ENCODE measurements at regions not wholly inside any gene's neighbourhood (a gene's known extent, or its start where the extent isn't known, plus 50 kb on each side); places are given as distances from the start of the nearest gene placed in this dataset.

GRCh38 chr10:30233186-30233959 lies 115.7 kb downstream of the MTPAP start (continued):
- TF ChIP-seq SNAI2 (CRISPR knock-in tag; IDR thresholded peaks at IDR 0.05) = no peak
- TF ChIP-seq, protein P1, sequence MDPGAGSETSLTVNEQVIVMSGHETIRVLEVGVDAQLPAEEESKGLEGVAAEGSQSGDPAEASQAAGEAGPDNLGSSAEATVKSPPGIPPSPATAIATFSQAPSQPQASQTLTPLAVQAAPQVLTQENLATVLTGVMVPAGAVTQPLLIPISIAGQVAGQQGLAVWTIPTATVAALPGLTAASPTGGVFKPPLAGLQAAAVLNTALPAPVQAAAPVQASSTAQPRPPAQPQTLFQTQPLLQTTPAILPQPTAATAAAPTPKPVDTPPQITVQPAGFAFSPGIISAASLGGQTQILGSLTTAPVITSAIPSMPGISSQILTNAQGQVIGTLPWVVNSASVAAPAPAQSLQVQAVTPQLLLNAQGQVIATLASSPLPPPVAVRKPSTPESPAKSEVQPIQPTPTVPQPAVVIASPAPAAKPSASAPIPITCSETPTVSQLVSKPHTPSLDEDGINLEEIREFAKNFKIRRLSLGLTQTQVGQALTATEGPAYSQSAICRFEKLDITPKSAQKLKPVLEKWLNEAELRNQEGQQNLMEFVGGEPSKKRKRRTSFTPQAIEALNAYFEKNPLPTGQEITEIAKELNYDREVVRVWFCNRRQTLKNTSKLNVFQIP (CRISPR knock-in tag; IDR thresholded peaks at IDR 0.05; ENCODE audit: borderline replicate concordance, low read depth) = no peak
- no peak for TF ChIP-seq ZC3H10 (CRISPR knock-in tag; IDR thresholded peaks at IDR 0.05)
- TF ChIP-seq BACH2 (CRISPR knock-in tag; IDR thresholded peaks at IDR 0.05; ENCODE audit: borderline replicate concordance) = no peak
- TF ChIP-seq ESRRG (CRISPR knock-in tag; IDR thresholded peaks at IDR 0.05) = no peak
- TF ChIP-seq PPARA (CRISPR knock-in tag; IDR thresholded peaks at IDR 0.05; ENCODE audit: borderline replicate concordance) = no peak
- TF ChIP-seq ZNF70 (CRISPR knock-in tag; IDR thresholded peaks at IDR 0.05) = no peak
- no peak for TF ChIP-seq CREB5 (CRISPR knock-in tag; IDR thresholded peaks at IDR 0.05; ENCODE audit: low read depth)

GRCh38 chr10:30231709-30232108 lies 117.4 kb downstream of the MTPAP start:
- ATAC-seq = no peak
- TF ChIP-seq ISL1 (CRISPR knock-in tag; IDR thresholded peaks at IDR 0.05) = no peak
- no peak for TF ChIP-seq ZNF8 (CRISPR knock-in tag; IDR thresholded peaks at IDR 0.05)
- TF ChIP-seq, protein P1 (CRISPR knock-in tag; IDR thresholded peaks at IDR 0.05; ENCODE audit: borderline replicate concordance, low read depth) = no peak
- TF ChIP-seq ESRRG (CRISPR knock-in tag; IDR thresholded peaks at IDR 0.05) = no peak
- no peak for TF ChIP-seq OSR1 (CRISPR knock-in tag; IDR thresholded peaks at IDR 0.05)
- TF ChIP-seq CSDC2 (CRISPR knock-in tag; IDR thresholded peaks at IDR 0.05) = no peak
- no peak for TF ChIP-seq CREB5 (CRISPR knock-in tag; IDR thresholded peaks at IDR 0.05; ENCODE audit: low read depth)
- no peak for TF ChIP-seq RARB (CRISPR knock-in tag; IDR thresholded peaks at IDR 0.05)
- TF ChIP-seq BACH2 (CRISPR knock-in tag; IDR thresholded peaks at IDR 0.05; ENCODE audit: borderline replicate concordance) = no peak

DNA sequence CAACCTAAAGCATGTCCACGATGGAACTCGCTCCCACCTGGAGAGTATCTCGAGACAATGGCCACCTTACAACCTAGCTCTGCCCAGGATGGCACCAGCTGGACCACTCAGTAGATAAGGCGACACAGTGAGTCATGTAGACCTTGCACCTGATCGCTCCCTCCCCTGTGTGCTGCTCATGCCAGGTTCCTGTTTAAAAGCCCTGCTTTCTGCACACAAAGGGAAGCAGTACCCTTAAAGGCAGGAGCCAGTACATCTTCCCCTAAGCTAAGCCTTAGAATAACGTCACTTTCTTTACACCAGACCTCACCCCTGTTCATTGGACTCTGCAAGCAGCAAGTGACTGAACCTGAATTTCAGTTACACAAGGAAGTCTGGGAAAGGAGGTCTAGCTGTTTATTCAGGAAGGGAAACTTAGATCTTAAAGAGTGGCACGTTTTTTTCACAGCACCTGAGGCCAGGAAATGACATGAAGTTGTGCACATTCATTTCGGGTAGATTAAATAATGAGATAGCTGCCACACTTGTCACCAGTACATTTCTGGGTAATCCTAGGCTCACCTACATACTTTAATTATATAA lies 117.9 kb downstream of the MTPAP start:
- ATAC-seq = no peak
- TF ChIP-seq, protein P1 (CRISPR knock-in tag; IDR thresholded peaks at IDR 0.05; ENCODE audit: borderline replicate concordance, low read depth) = no peak
- TF ChIP-seq RARB (CRISPR knock-in tag; IDR thresholded peaks at IDR 0.05) (no peak), CSRNP3 (CRISPR knock-in tag; IDR thresholded peaks at IDR 0.05) (no peak), ZNF70 (CRISPR knock-in tag; IDR thresholded peaks at IDR 0.05) (no peak), TCF4 (CRISPR knock-in tag; IDR thresholded peaks at IDR 0.05; ENCODE audit: borderline replicate concordance) (no peak), ZFP3 (CRISPR knock-in tag; IDR thresholded peaks at IDR 0.05) (no peak), SNAI2 (CRISPR knock-in tag; IDR thresholded peaks at IDR 0.05) (no peak), ZNF8 (CRISPR knock-in tag; IDR thresholded peaks at IDR 0.05) (no peak), ARNTL (CRISPR knock-in tag; IDR thresholded peaks at IDR 0.05; ENCODE audit: borderline replicate concordance, low read depth) (no peak), CSDC2 (CRISPR knock-in tag; IDR thresholded peaks at IDR 0.05) (no peak), ZNF565 (CRISPR knock-in tag; conservative IDR thresholded peaks at IDR 0.05; ENCODE audit: low read depth) (no peak), PATZ1 (CRISPR knock-in tag; IDR thresholded peaks at IDR 0.05; ENCODE audit: borderline replicate concordance) (no peak), PPARA (CRISPR knock-in tag; IDR thresholded peaks at IDR 0.05; ENCODE audit: borderline replicate concordance) (no peak), ISL1 (CRISPR knock-in tag; IDR thresholded peaks at IDR 0.05) (no peak)
- TF ChIP-seq, protein P2, sequence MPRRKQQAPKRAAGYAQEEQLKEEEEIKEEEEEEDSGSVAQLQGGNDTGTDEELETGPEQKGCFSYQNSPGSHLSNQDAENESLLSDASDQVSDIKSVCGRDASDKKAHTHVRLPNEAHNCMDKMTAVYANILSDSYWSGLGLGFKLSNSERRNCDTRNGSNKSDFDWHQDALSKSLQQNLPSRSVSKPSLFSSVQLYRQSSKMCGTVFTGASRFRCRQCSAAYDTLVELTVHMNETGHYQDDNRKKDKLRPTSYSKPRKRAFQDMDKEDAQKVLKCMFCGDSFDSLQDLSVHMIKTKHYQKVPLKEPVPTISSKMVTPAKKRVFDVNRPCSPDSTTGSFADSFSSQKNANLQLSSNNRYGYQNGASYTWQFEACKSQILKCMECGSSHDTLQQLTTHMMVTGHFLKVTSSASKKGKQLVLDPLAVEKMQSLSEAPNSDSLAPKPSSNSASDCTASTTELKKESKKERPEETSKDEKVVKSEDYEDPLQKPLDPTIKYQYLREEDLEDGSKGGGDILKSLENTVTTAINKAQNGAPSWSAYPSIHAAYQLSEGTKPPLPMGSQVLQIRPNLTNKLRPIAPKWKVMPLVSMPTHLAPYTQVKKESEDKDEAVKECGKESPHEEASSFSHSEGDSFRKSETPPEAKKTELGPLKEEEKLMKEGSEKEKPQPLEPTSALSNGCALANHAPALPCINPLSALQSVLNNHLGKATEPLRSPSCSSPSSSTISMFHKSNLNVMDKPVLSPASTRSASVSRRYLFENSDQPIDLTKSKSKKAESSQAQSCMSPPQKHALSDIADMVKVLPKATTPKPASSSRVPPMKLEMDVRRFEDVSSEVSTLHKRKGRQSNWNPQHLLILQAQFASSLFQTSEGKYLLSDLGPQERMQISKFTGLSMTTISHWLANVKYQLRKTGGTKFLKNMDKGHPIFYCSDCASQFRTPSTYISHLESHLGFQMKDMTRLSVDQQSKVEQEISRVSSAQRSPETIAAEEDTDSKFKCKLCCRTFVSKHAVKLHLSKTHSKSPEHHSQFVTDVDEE (CRISPR knock-in tag; IDR thresholded peaks at IDR 0.05) = no peak

Data from SK-N-SH treated with all-trans-retinoic acid at 6 μM for 48 hours (cell line).